ENCODE measurements at regions not wholly inside any gene's neighbourhood (a gene's known extent, or its start where the extent isn't known, plus 50 kb on each side); places are given as distances from the start of the nearest gene placed in this dataset.
A peak's percentile ranks its signal among the peaks of the same experiment; 100 is the strongest.

GRCh38 chr19:28483197-28483596, 729.8 kb downstream of the UQCRFS1 start:
- Histone ChIP-seq H3K27ac (no peak overlapping the region), H3K27me3 (no peaks in the 10 kb centered on the region), H3K4me1 (peaks cover 0 to 22% (median 0%) of the 10 kb centered on the region in 12 donors), H3K9me3 (no peaks in the 10 kb centered on the region), H3K4me3 (no peak overlapping the region), H3K36me3 (no peaks in the 10 kb centered on the region)
- ATAC-seq: no peak
- intact Hi-C loops (cut with DNase I): no loop called here
- WGBS, 4 donors: 50 to 89% (median 72%) methylated on average over 3 of the region's 3 CpGs
- DNase-seq: no peak
- TF ChIP-seq POLR2A (IDR thresholded peaks at IDR 0.05) (no peak), CTCF (IDR thresholded peaks at IDR 0.05) (no peak)

GRCh38 chr19:28482221-28482620, 730.7 kb downstream of the UQCRFS1 start:
- TF ChIP-seq CTCF (IDR thresholded peaks at IDR 0.05): no peak
- TF ChIP-seq POLR2A (IDR thresholded peaks at IDR 0.05): no peak
- intact Hi-C loops (cut with DNase I): no loop called here
- Histone ChIP-seq H3K27me3 (no peaks in the 10 kb centered on the region), H3K4me3 (no peak overlapping the region), H3K4me1 (peaks cover 0 to 22% (median 0%) of the 10 kb centered on the region in 12 donors), H3K9me3 (no peaks in the 10 kb centered on the region), H3K27ac (no peak overlapping the region), H3K36me3 (no peaks in the 10 kb centered on the region)
- DNase-seq: no peak
- WGBS, 4 donors: 66 to 84% (median 70%) methylated on average over 3 of the region's 3 CpGs
- ATAC-seq: no peak

- no peaks in the 10 kb centered on the region for H3K27me3 ChIP-seq
- no peaks in the 10 kb centered on the region for H3K36me3 ChIP-seq
- no peaks in the 10 kb centered on the region for H3K9me3 ChIP-seq
- intact Hi-C loops (cut with DNase I): no loop called here
- ATAC-seq (no peak), DNase-seq (no peak)
- peak overlapping the region in 2 of 12 donors; percentile 45 to 49 for H3K27ac ChIP-seq
- TF ChIP-seq CTCF (IDR thresholded peaks at IDR 0.05): no peak
- TF ChIP-seq POLR2A (IDR thresholded peaks at IDR 0.05): no peak
- peaks cover 0 to 22% (median 0%) of the 10 kb centered on the region in 12 donors for H3K4me1 ChIP-seq
- H3K4me3 ChIP-seq: no peak overlapping the region
- 74 to 85% (median 79%) methylated on average over 1 of the region's 1 CpG for WGBS, 4 donors
These were observed 731.3 kb downstream of the UQCRFS1 start for GRCh38 chr19:28481674-28482073.

- H3K27me3 ChIP-seq: peaks cover 0 to 6% (median 0%) of the 10 kb centered on the region in 9 donors
- no peak overlapping the region for H3K4me3 ChIP-seq
- TF ChIP-seq CTCF (IDR thresholded peaks at IDR 0.05) (no peak), POLR2A (IDR thresholded peaks at IDR 0.05) (no peak)
- H3K4me1 ChIP-seq: peaks cover 0 to 21% (median 0%) of the 10 kb centered on the region in 12 donors
- no peaks in the 10 kb centered on the region for H3K36me3 ChIP-seq
- H3K9me3 ChIP-seq: no peaks in the 10 kb centered on the region
- H3K27ac ChIP-seq: no peak overlapping the region
- ATAC-seq (no peak), DNase-seq (no peak)
- intact Hi-C loops (cut with DNase I): no loop called here
- 42 to 60% (median 57%) methylated on average over 5 of the region's 5 CpGs for WGBS, 4 donors
These were observed 737.4 kb downstream of the UQCRFS1 start for GRCh38 chr19:28475525-28475924.

Data from heart left ventricle (tissue), 16 donors.